Suprapubic skin (tissue), 4 donors: ENCODE measurements at regions not wholly inside any gene's neighbourhood (a gene's known extent, or its start where the extent isn't known, plus 50 kb on each side); places are given as distances from the start of the nearest gene placed in this dataset.

ENCODE experiments used
- DNase-seq, 2 donors: peaks; one replicate each; pipeline ENCODE4 v3.0.0-alpha.2; 2019; ENCODE audit warnings: low spot score in 2 of 2
- H3K27ac ChIP-seq: fragments of 200-600 bp; sonication (generic); one replicate; pipeline ENCODE4 v1.5.1; 2019
- H3K27me3 ChIP-seq: fragments of 200-600 bp; sonication (generic); one replicate; pipeline ENCODE4 v1.5.1; 2019
- H3K36me3 ChIP-seq: fragments of 200-600 bp; sonication (generic); one replicate; pipeline ENCODE4 v1.5.1; 2019
- H3K4me1 ChIP-seq: fragments of 200-600 bp; sonication (generic); one replicate; pipeline ENCODE4 v1.5.1; 2019
- H3K4me3 ChIP-seq: fragments of 200-600 bp; sonication (generic); one replicate; pipeline ENCODE4 v1.5.1; 2019; ENCODE audit warnings: mild to moderate bottlenecking
- H3K9me3 ChIP-seq: fragments of 200-600 bp; sonication (generic); one replicate; pipeline ENCODE4 v1.5.1; 2019
- CTCF ChIP-seq, 2 donors: fragments of 200-600 bp in 1 of 2; fragments of 450-650 bp in 1 of 2; sonication (generic) in 1 of 2; IDR thresholded peaks; one replicate each; pipeline ENCODE4 v1.5.1; 2016 to 2019; ENCODE audit warnings: antibody characterized with exemption in 2 of 2, mild to moderate bottlenecking in 1 of 2, moderate library complexity in 1 of 2
- EP300 ChIP-seq: sonication (generic); formaldehyde crosslinking; IDR thresholded peaks from one replicate; pipeline ENCODE4 v1.6.1; 2017; ENCODE audit warnings: antibody characterized with exemption
- POLR2A ChIP-seq, 2 donors: fragments of 450-650 bp; IDR thresholded peaks; one replicate each; pipeline ENCODE4 v1.6.1; 2017; ENCODE audit warnings: antibody characterized with exemption in 2 of 2, mild to moderate bottlenecking in 2 of 2, moderate library complexity in 2 of 2
- POLR2AphosphoS5 ChIP-seq, 3 donors: sonication (generic); formaldehyde crosslinking; IDR thresholded peaks; one replicate each; pipeline ENCODE4 v1.6.1; 2017; ENCODE audit warnings: antibody characterized with exemption in 3 of 3
- WGBS: methylation state at CpG from one replicate; pipeline ENCODE4 v1.1.5; 2018; 5-methylcytosine and 5-hydroxymethylcytosine counted together

- DNase-seq: no peak
- Histone ChIP-seq H3K4me3 (no peak overlapping the region), H3K4me1 (peaks cover 3% of the 10 kb centered on the region), H3K9me3 (no peaks in the 10 kb centered on the region), H3K36me3 (no peaks in the 10 kb centered on the region), H3K27me3 (peaks cover 34% of the 10 kb centered on the region), H3K27ac (no peak overlapping the region)
- TF ChIP-seq CTCF (IDR thresholded peaks at IDR 0.05): no peak
- TF ChIP-seq POLR2A (IDR thresholded peaks at IDR 0.05): no peak
- no peak for TF ChIP-seq EP300
- TF ChIP-seq POLR2AphosphoS5 (IDR thresholded peaks at IDR 0.05): no peak
- WGBS: 51% methylated on average over 7 of the region's 7 CpGs
Measured at GRCh38 chr20:60269573-60270162, 311.4 kb downstream of the CDH26 start.

GRCh38 chr20:60270341-60270740, 312.1 kb downstream of the CDH26 start:
- Histone ChIP-seq H3K27ac (no peak overlapping the region), H3K4me3 (no peak overlapping the region), H3K27me3 (peaks cover 28% of the 10 kb centered on the region), H3K36me3 (no peaks in the 10 kb centered on the region), H3K9me3 (no peaks in the 10 kb centered on the region), H3K4me1 (peaks cover 3% of the 10 kb centered on the region)
- no peak for DNase-seq
- TF ChIP-seq POLR2A (IDR thresholded peaks at IDR 0.05) (no peak), POLR2AphosphoS5 (IDR thresholded peaks at IDR 0.05) (no peak), CTCF (IDR thresholded peaks at IDR 0.05) (no peak), EP300 (no peak)
- WGBS: 86% methylated on average over 4 of the region's 4 CpGs

GRCh38 chr20:60271597-60271996, 313.4 kb downstream of the CDH26 start:
- H3K4me1 ChIP-seq: peaks cover 3% of the 10 kb centered on the region
- TF ChIP-seq POLR2AphosphoS5 (IDR thresholded peaks at IDR 0.05): no peak
- no peak for TF ChIP-seq POLR2A (IDR thresholded peaks at IDR 0.05)
- TF ChIP-seq CTCF (IDR thresholded peaks at IDR 0.05): no peak
- no peak for TF ChIP-seq EP300
- DNase-seq: no peak
- no peak overlapping the region for H3K4me3 ChIP-seq
- WGBS: 20% methylated on average over 2 of the region's 2 CpGs
- H3K27ac ChIP-seq: no peak overlapping the region
- H3K9me3 ChIP-seq: no peaks in the 10 kb centered on the region
- H3K27me3 ChIP-seq: peaks cover 21% of the 10 kb centered on the region
- H3K36me3 ChIP-seq: no peaks in the 10 kb centered on the region

GRCh38 chr20:60272790-60273189, 314.6 kb downstream of the CDH26 start:
- Histone ChIP-seq H3K9me3 (no peaks in the 10 kb centered on the region), H3K27ac (no peak overlapping the region), H3K4me1 (peaks cover 3% of the 10 kb centered on the region), H3K27me3 (peaks cover 15% of the 10 kb centered on the region), H3K4me3 (no peak overlapping the region), H3K36me3 (no peaks in the 10 kb centered on the region)
- 54% methylated on average over 6 of the region's 6 CpGs for WGBS
- no peak for DNase-seq
- TF ChIP-seq POLR2A (IDR thresholded peaks at IDR 0.05): no peak
- no peak for TF ChIP-seq CTCF (IDR thresholded peaks at IDR 0.05)
- TF ChIP-seq POLR2AphosphoS5 (IDR thresholded peaks at IDR 0.05): no peak
- no peak for TF ChIP-seq EP300

- DNase-seq: no peak
- Histone ChIP-seq H3K27ac (no peak overlapping the region), H3K4me1 (peaks cover 3% of the 10 kb centered on the region), H3K4me3 (no peak overlapping the region), H3K9me3 (no peaks in the 10 kb centered on the region), H3K27me3 (peaks cover 12% of the 10 kb centered on the region), H3K36me3 (no peaks in the 10 kb centered on the region)
- WGBS: 81% methylated on average over 3 of the region's 3 CpGs
- TF ChIP-seq EP300 (no peak), POLR2AphosphoS5 (IDR thresholded peaks at IDR 0.05) (no peak), POLR2A (IDR thresholded peaks at IDR 0.05) (no peak), CTCF (IDR thresholded peaks at IDR 0.05) (no peak)
Measured at GRCh38 chr20:60274717-60275116, 316.5 kb downstream of the CDH26 start.
